SK-N-SH (cell line): ENCODE measurements at regions not wholly inside any gene's neighbourhood (a gene's known extent, or its start where the extent isn't known, plus 50 kb on each side); places are given as distances from the start of the nearest gene placed in this dataset.
"Not testable (repeated sequence)": the region's sequence is repeated elsewhere in the genome, so short reads cannot be mapped to it uniquely, and the experiment has no call there.

Source experiments
- CTCF ChIA-PET: fragments of 300-600, 350-600 bp; formaldehyde crosslinking; extraction: SDS; loops from one replicate; lab custom pipeline; 2021; lab: Yijun Ruan, JAX
- POLR2A ChIA-PET: fragments of 350-600 bp; sonication (Branson Sonifier 250); formaldehyde crosslinking; extraction: SDS; loops from one replicate; lab custom pipeline; 2020; ENCODE audit warnings: antibody characterized with exemption, inconsistent platforms; lab: Yijun Ruan, JAX
- DNase-seq: peaks from one replicate; pipeline ENCODE4 v3.0.0; 2012
- H2AFZ ChIP-seq: fragments of 200-600 bp; sonication (generic); 2 replicates; pipeline ENCODE4 v1.8.1; 2016; ENCODE audit warnings: antibody characterized with exemption, mild to moderate bottlenecking, low read depth
- H3F3A ChIP-seq: fragments of 200-600 bp; sonication (generic); replicated peaks from 2 replicates; pipeline ENCODE3; 2016; ENCODE audit warnings: antibody characterized with exemption, mild to moderate bottlenecking; ENCODE audit not compliant: insufficient read depth
- H3K27ac ChIP-seq, 2 experiments: fragments of 200-500 bp in 1 of 2; fragments of 200-600 bp in 1 of 2; sonication (Bioruptor generic) in 1 of 2; sonication (generic), shearing (Covaris generic) in 1 of 2; 2 replicates each; pipeline versions ENCODE4 v1.5.1 to v1.6.1; 2014 to 2016; ENCODE audit warnings: low read depth in 2 of 2, inconsistent platforms in 1 of 2, low read length in 1 of 2, mild to moderate bottlenecking in 1 of 2, mixed read lengths in 1 of 2
- H3K27me3 ChIP-seq: fragments of 200-600 bp; sonication (generic), shearing (Covaris generic); 2 replicates; pipeline ENCODE4 v1.6.1; 2016; ENCODE audit warnings: mixed run types; ENCODE audit not compliant: insufficient read depth
- H3K36me3 ChIP-seq, 2 experiments: fragments of 200-500 bp in 1 of 2; fragments of 200-600 bp in 1 of 2; sonication (Bioruptor generic) in 1 of 2; sonication (generic) in 1 of 2; replicated peaks in 1 of 2; 2 replicates each; pipeline versions ENCODE3 to v1.5.1; 2014 to 2016; ENCODE audit warnings: low read length in 1 of 2, mild to moderate bottlenecking in 1 of 2; ENCODE audit not compliant: insufficient read depth in 2 of 2, control insufficient read depth in 1 of 2
- H3K4me1 ChIP-seq, 2 experiments: fragments of 200-500 bp in 1 of 2; fragments of 200-600 bp in 1 of 2; sonication (Bioruptor generic) in 1 of 2; sonication (generic), shearing (Covaris generic) in 1 of 2; 2 replicates each; pipeline versions ENCODE4 v1.5.1 to v1.6.1; 2014 to 2016; ENCODE audit warnings: low read depth in 1 of 2, low read length in 1 of 2, mixed run types in 1 of 2; ENCODE audit not compliant: insufficient read depth in 2 of 2, control insufficient read depth in 1 of 2
- H3K4me2 ChIP-seq: fragments of 200-600 bp; sonication (generic), shearing (Covaris generic); 2 replicates; pipeline ENCODE4 v1.6.1; 2017; ENCODE audit warnings: mixed run types
- H3K4me3 ChIP-seq, 2 experiments: fragments of 200-500 bp in 1 of 2; fragments of 200-600 bp in 1 of 2; sonication (Bioruptor generic) in 1 of 2; sonication (generic), shearing (Covaris generic) in 1 of 2; 2 replicates each; pipeline versions ENCODE4 v1.5.1 to v1.8.1; 2014 to 2016; ENCODE audit warnings: low read depth in 2 of 2, inconsistent platforms in 1 of 2, low read length in 1 of 2, mild to moderate bottlenecking in 1 of 2, mixed read lengths in 1 of 2, moderate library complexity in 1 of 2
- H3K79me2 ChIP-seq: fragments of 200-600 bp; sonication (generic); 2 replicates; pipeline ENCODE4 v1.8.1; 2017; ENCODE audit warnings: mild to moderate bottlenecking; ENCODE audit not compliant: insufficient read depth
- H3K9ac ChIP-seq: fragments of 200-600 bp; sonication (generic); 2 replicates; pipeline ENCODE4 v1.6.1; 2017; ENCODE audit warnings: mixed run types
- H3K9me2 ChIP-seq: fragments of 200-600 bp; sonication (generic); 2 replicates; pipeline ENCODE4 v1.6.1; 2017; ENCODE audit warnings: mixed run types
- H3K9me3 ChIP-seq: fragments of 200-600 bp; sonication (generic); 2 replicates; pipeline ENCODE4 v1.6.1; 2017; ENCODE audit warnings: mixed run types, mild to moderate bottlenecking, moderate library complexity
- H4K20me1 ChIP-seq: fragments of 200-600 bp; sonication (generic); 2 replicates; pipeline ENCODE4 v1.6.1; 2017; ENCODE audit warnings: mild to moderate bottlenecking, mixed run types; ENCODE audit not compliant: insufficient read depth
- EP300 ChIP-seq, 2 experiments: IDR thresholded peaks; 2 replicates each; pipeline versions ENCODE4 v1.4.0 to v1.6.1; 2012; ENCODE audit warnings: borderline replicate concordance in 1 of 2, low read depth in 1 of 2, low read length in 1 of 2
- EZH2phosphoT487 ChIP-seq: fragments of 200-600 bp; sonication (generic); IDR thresholded peaks from 2 replicates; pipeline ENCODE4 v1.6.1; 2017; ENCODE audit warnings: low read depth, mixed run types, mild to moderate bottlenecking, antibody characterized with exemption, moderate library complexity, borderline replicate concordance
- IRF3 ChIP-seq: fragments of 150-350 bp; IDR thresholded peaks from 2 replicates; pipeline ENCODE4 v1.6.1; 2016; ENCODE audit warnings: mild to moderate bottlenecking, low read depth, low read length
- MEF2A ChIP-seq: IDR thresholded peaks from 2 replicates; pipeline ENCODE4 v1.4.0; 2012; ENCODE audit warnings: low read depth, borderline replicate concordance
- NRF1 ChIP-seq: IDR thresholded peaks from 2 replicates; pipeline ENCODE4 v1.6.1; 2012; ENCODE audit warnings: low read depth, mild to moderate bottlenecking, low read length
- TAF1 ChIP-seq: IDR thresholded peaks from 2 replicates; pipeline ENCODE4 v1.6.1; 2012; ENCODE audit warnings: low read depth, mild to moderate bottlenecking, low read length, moderate library complexity, borderline replicate concordance
- TEAD4 ChIP-seq: IDR thresholded peaks from 2 replicates; pipeline ENCODE4 v1.4.0; 2012; ENCODE audit warnings: mild to moderate bottlenecking, borderline replicate concordance; ENCODE audit not compliant: insufficient read depth
- YY1 ChIP-seq: IDR thresholded peaks from 2 replicates; pipeline ENCODE4 v1.4.0; 2012; ENCODE audit warnings: low read depth, mild to moderate bottlenecking
- WGBS: methylation state at CpG from one replicate; pipeline ENCODE4 v1.1.6; 2017; ENCODE audit warnings: low lambda C conversion rate; 5-methylcytosine and 5-hydroxymethylcytosine counted together

GRCh38 chr3:33941804-33942203, 143.4 kb downstream of the PDCD6IP start (continued):
- TF ChIP-seq YY1, result no peak

GRCh38 chr3:33942483-33943150, 144.2 kb downstream of the PDCD6IP start:
- Histone ChIP-seq H3K4me1 (peaks cover 7 to 14% of the 10 kb centered on the region in 2 experiments; a peak in 2 of 4 replicates), H3K27ac (peak overlapping the region in 1 of 2 experiments; percentile 53; a peak in 1 of 4 replicates), H3K9me2 (no peaks in the 10 kb centered on the region), H3K36me3 (no peaks in the 10 kb centered on the region), H3K79me2 (no peaks in the 10 kb centered on the region), H3K9ac (no peak overlapping the region), H3K4me2 (no peak overlapping the region), H2AFZ (no peak overlapping the region), H3F3A (no peaks in the 10 kb centered on the region), H3K27me3 (no peaks in the 10 kb centered on the region), H4K20me1 (no peaks in the 10 kb centered on the region), H3K4me3 (no peak overlapping the region), H3K9me3 (no peaks in the 10 kb centered on the region)
- TF ChIP-seq EP300 (IDR thresholded peaks at IDR 0.05; ENCODE audit: borderline replicate concordance in 1 of 2, low read depth in 1 of 2, low read length in 1 of 2) (0 out of 4 replicates have a peak, but pooled peaks of 1 of the 2 experiments have one; percentile 10), MEF2A (no peak), TEAD4 (no peak), IRF3 (no peak), YY1 (no peak)
- CTCF ChIA-PET, result interaction anchor here (1.0 kb wide), 1 partner anchor 32 kb away, joined by 3 read pairs; no protein-coding TSS in a partner anchor
- 42% methylated on average over 4 of the region's 4 CpGs for WGBS
- no peak for DNase-seq
- POLR2A ChIA-PET, result no interaction called here

- no peak overlapping the region; a peak in 1 of 4 replicates for H3K27ac ChIP-seq
- no peaks in the 10 kb centered on the region for H3K27me3 ChIP-seq
- H4K20me1 ChIP-seq, result no peaks in the 10 kb centered on the region
- H2AFZ ChIP-seq, result no peak overlapping the region
- no peaks in the 10 kb centered on the region for H3K9me2 ChIP-seq
- no peaks in the 10 kb centered on the region for H3K79me2 ChIP-seq
- no peak overlapping the region for H3K4me3 ChIP-seq
- no peak overlapping the region for H3K9ac ChIP-seq
- TF ChIP-seq TAF1, result no peak
- no peak for TF ChIP-seq EZH2phosphoT487
- TF ChIP-seq NRF1, result no peak
- POLR2A ChIA-PET, result no interaction called here
- no peaks in the 10 kb centered on the region for H3K9me3 ChIP-seq
- DNase-seq, result no peak
- CTCF ChIA-PET, result interaction anchor here (1.0 kb wide), 1 partner anchor 33 kb away, joined by 3 read pairs; no protein-coding TSS in a partner anchor
- H3K36me3 ChIP-seq, result no peaks in the 10 kb centered on the region
- no peak overlapping the region for H3K4me2 ChIP-seq
- H3K4me1 ChIP-seq, result peaks cover 7 to 14% of the 10 kb centered on the region in 2 experiments; a peak in 2 of 4 replicates
- H3F3A ChIP-seq, result no peaks in the 10 kb centered on the region
These were observed 144.8 kb downstream of the PDCD6IP start for GRCh38 chr3:33943277-33943676.

- H3K9me2 ChIP-seq, DNase-seq, H3K79me2 ChIP-seq, H3K4me3 ChIP-seq, H3K27me3 ChIP-seq, H3K9me3 ChIP-seq, H3K9ac ChIP-seq, H3K4me2 ChIP-seq, H3K27ac ChIP-seq, H4K20me1 ChIP-seq, H3F3A ChIP-seq, H3K4me1 ChIP-seq, H3K36me3 ChIP-seq, H2AFZ ChIP-seq, POLR2A ChIA-PET: not testable (repeated sequence)
- CTCF ChIA-PET, result interaction anchor here (3.7 kb wide), 1 partner anchor 63 kb away, joined by 7 read pairs; no protein-coding TSS in a partner anchor
These were observed 148.2 kb downstream of the PDCD6IP start for GRCh38 chr3:33946612-33947011.
